ENCODE measurements at regions not wholly inside any gene's neighbourhood (a gene's known extent, or its start where the extent isn't known, plus 50 kb on each side); places are given as distances from the start of the nearest gene placed in this dataset.

GRCh38 chr5:72653586-72653985, 146.4 kb upstream of the ZNF366 start:
- Histone ChIP-seq H3K9me3 (no peaks in the 10 kb centered on the region), H3K36me3 (ENCODE audit: low read depth) (no peaks in the 10 kb centered on the region), H3K4me1 (ENCODE audit: low read depth) (no peaks in the 10 kb centered on the region), H3K4me3 (no peak overlapping the region)
- ATAC-seq, result no peak
- TF ChIP-seq CTCF (IDR thresholded peaks at IDR 0.05), result no peak
- DNase-seq, result no peak
- intact Hi-C loops (cut with DNase I, micrococcal nuclease), result no loop called here

- DNase-seq (no peak), ATAC-seq (no peak)
- Histone ChIP-seq H3K4me1 (ENCODE audit: low read depth) (no peaks in the 10 kb centered on the region), H3K36me3 (ENCODE audit: low read depth) (no peaks in the 10 kb centered on the region), H3K4me3 (no peak overlapping the region), H3K9me3 (no peaks in the 10 kb centered on the region)
- no peak for TF ChIP-seq CTCF (IDR thresholded peaks at IDR 0.05)
- intact Hi-C loops (cut with DNase I, micrococcal nuclease), result no loop called here
Measured at GRCh38 chr5:72651779-72652178, 144.6 kb upstream of the ZNF366 start.

- TF ChIP-seq CTCF (IDR thresholded peaks at IDR 0.05), result no peak
- Histone ChIP-seq H3K4me1 (ENCODE audit: low read depth) (no peaks in the 10 kb centered on the region), H3K36me3 (ENCODE audit: low read depth) (no peaks in the 10 kb centered on the region), H3K9me3 (no peaks in the 10 kb centered on the region), H3K4me3 (no peak overlapping the region)
- ATAC-seq (no peak), DNase-seq (no peak)
- intact Hi-C loops (cut with DNase I, micrococcal nuclease), result no loop called here
Measured at GRCh38 chr5:72651109-72651508, 143.9 kb upstream of the ZNF366 start.

GRCh38 chr5:72649449-72649848, 142.2 kb upstream of the ZNF366 start:
- Histone ChIP-seq H3K4me3 (no peak overlapping the region), H3K36me3 (ENCODE audit: low read depth) (no peaks in the 10 kb centered on the region), H3K4me1 (ENCODE audit: low read depth) (no peaks in the 10 kb centered on the region), H3K9me3 (no peaks in the 10 kb centered on the region)
- DNase-seq, result no peak
- intact Hi-C loops (cut with DNase I, micrococcal nuclease), result no loop called here
- no peak for ATAC-seq
- no peak for TF ChIP-seq CTCF (IDR thresholded peaks at IDR 0.05)

- Histone ChIP-seq H3K4me1 (ENCODE audit: low read depth) (no peaks in the 10 kb centered on the region), H3K9me3 (no peaks in the 10 kb centered on the region), H3K4me3 (no peak overlapping the region), H3K36me3 (ENCODE audit: low read depth) (no peaks in the 10 kb centered on the region)
- ATAC-seq (no peak), DNase-seq (no peak)
- no peak for TF ChIP-seq CTCF (IDR thresholded peaks at IDR 0.05)
- intact Hi-C loops (cut with DNase I, micrococcal nuclease), result no loop called here
Measured at GRCh38 chr5:72648480-72648879, 141.3 kb upstream of the ZNF366 start.

GRCh38 chr5:72647806-72648205, 140.6 kb upstream of the ZNF366 start:
- no peaks in the 10 kb centered on the region for H3K4me1 ChIP-seq (ENCODE audit: low read depth)
- no peak for TF ChIP-seq CTCF (IDR thresholded peaks at IDR 0.05)
- intact Hi-C loops (cut with DNase I, micrococcal nuclease), result no loop called here
- no peaks in the 10 kb centered on the region for H3K9me3 ChIP-seq
- H3K4me3 ChIP-seq, result no peak overlapping the region
- H3K36me3 ChIP-seq (ENCODE audit: low read depth), result no peaks in the 10 kb centered on the region
- ATAC-seq (peak; percentile 27), DNase-seq (no peak)
